HepG2 (cell line): ENCODE measurements at regions not wholly inside any gene's neighbourhood (a gene's known extent, or its start where the extent isn't known, plus 50 kb on each side); places are given as distances from the start of the nearest gene placed in this dataset.

Experiments
- ASH2L ChIP-seq: fragments of 300-600, 200-600 bp; sonication (generic); IDR thresholded peaks from 2 replicates; pipeline ENCODE4 v1.7.0; 2017; ENCODE audit warnings: low read depth, mild to moderate bottlenecking, moderate library complexity, mixed read lengths, low read length; ENCODE audit not compliant: insufficient read length
- ATF1 ChIP-seq: IDR thresholded peaks from 2 replicates; pipeline ENCODE4 v1.6.1; 2016; ENCODE audit warnings: mild to moderate bottlenecking, control low read depth
- ATF4 ChIP-seq, 2 experiments: fragments of 450-650 bp in 1 of 2; sonication (generic) in 1 of 2; formaldehyde crosslinking; IDR thresholded peaks; 2 replicates each; pipeline versions ENCODE4 v1.5.0 to v1.8.0; 2020 to 2022; ENCODE audit warnings: mild to moderate bottlenecking in 1 of 2, missing genetic modification reagents in 1 of 2
- CEBPG ChIP-seq: IDR thresholded peaks from 2 replicates; pipeline ENCODE4 v1.6.1; 2016
- EP300 ChIP-seq, 3 experiments: sonication (generic) in 1 of 3; formaldehyde crosslinking in 1 of 3; IDR thresholded peaks; 2 replicates each; pipeline versions ENCODE4 v1.5.1 to v1.6.1; 2011 to 2020; ENCODE audit warnings: low read depth in 2 of 3, low read length in 2 of 3, borderline replicate concordance in 1 of 3, improper control_type of control experiment in 1 of 3, mild to moderate bottlenecking in 1 of 3, missing genetic modification reagents in 1 of 3, moderate library complexity in 1 of 3
- GTF3A ChIP-seq: sonication (generic); formaldehyde crosslinking; conservative IDR thresholded peaks from 2 replicates; pipeline ENCODE4 v1.4.0; 2020; ENCODE audit warnings: mild to moderate bottlenecking, missing genetic modification reagents
- LRRFIP1 ChIP-seq: sonication (generic); formaldehyde crosslinking; conservative IDR thresholded peaks from 2 replicates; pipeline ENCODE4 v1.4.0; 2020; ENCODE audit warnings: missing genetic modification reagents
- MEIS2 ChIP-seq: sonication (generic); formaldehyde crosslinking; IDR thresholded peaks from 2 replicates; pipeline ENCODE4 v1.9.0; 2021; ENCODE audit warnings: mild to moderate bottlenecking, missing genetic modification reagents
- SMAD9 ChIP-seq: sonication (generic); formaldehyde crosslinking; IDR thresholded peaks from 2 replicates; pipeline ENCODE4 v1.5.1; 2020; ENCODE audit warnings: mild to moderate bottlenecking, missing genetic modification reagents
- UBTF ChIP-seq: sonication (generic); formaldehyde crosslinking; IDR thresholded peaks from 2 replicates; pipeline ENCODE4 v1.4.0; 2020; ENCODE audit warnings: mild to moderate bottlenecking, missing genetic modification reagents
- ZBED4 ChIP-seq: sonication (generic); formaldehyde crosslinking; IDR thresholded peaks from 2 replicates; pipeline ENCODE4 v1.4.0; 2020; ENCODE audit warnings: missing genetic modification reagents, borderline replicate concordance
- ZNF512 ChIP-seq: sonication (generic); formaldehyde crosslinking; IDR thresholded peaks from 2 replicates; pipeline ENCODE4 v1.4.0; 2020; ENCODE audit warnings: mild to moderate bottlenecking, missing genetic modification reagents
- ZNF580 ChIP-seq: IDR thresholded peaks from 2 replicates; pipeline ENCODE4 v1.6.1; 2016; ENCODE audit warnings: low read depth, borderline replicate concordance
- ZNF703 ChIP-seq: sonication (generic); formaldehyde crosslinking; IDR thresholded peaks from 2 replicates; pipeline ENCODE4 v1.5.1; 2020; ENCODE audit warnings: missing genetic modification reagents, mild to moderate bottlenecking, moderate library complexity, borderline replicate concordance
- ZNF891 ChIP-seq: sonication (generic); formaldehyde crosslinking; IDR thresholded peaks from 2 replicates; pipeline ENCODE4 v1.5.0; 2020; ENCODE audit warnings: mild to moderate bottlenecking, missing genetic modification reagents

- TF ChIP-seq ZNF891 (CRISPR knock-in tag) (no peak), ATF1 (0 out of 2 replicates have a peak, but pooled peaks have one; percentile 39), ZBED4 (no peak), ZNF512 (CRISPR knock-in tag) (no peak), GTF3A (CRISPR knock-in tag) (no peak), ATF4 (CRISPR knock-in tag; IDR thresholded peaks at IDR 0.05) (peak in 1 of 2 experiments; percentile 82; a peak in 2 of 4 replicates), ZNF580 (no peak), ASH2L (peak; percentile 52), CEBPG (CRISPR knock-in tag) (peak; percentile 75), SMAD9 (no peak), ZNF703 (CRISPR knock-in tag) (no peak), MEIS2 (CRISPR knock-in tag) (no peak), LRRFIP1 (CRISPR knock-in tag) (no peak), UBTF (CRISPR knock-in tag) (no peak), EP300 (IDR thresholded peaks at IDR 0.05; ENCODE audit: low read depth in 2 of 2, low read length in 2 of 2) (peak in 1 of 2 experiments; percentile 61; a peak in 1 of 4 replicates), EP300 (CRISPR knock-in tag; IDR thresholded peaks at IDR 0.05; ENCODE audit: borderline replicate concordance) (no peak)
Observed at GRCh38 chr4:138939960-138940359, 75.6 kb upstream of the NOCT start (continued).
